BLaER1 (cell line): ENCODE measurements at regions not wholly inside any gene's neighbourhood (a gene's known extent, or its start where the extent isn't known, plus 50 kb on each side); places are given as distances from the start of the nearest gene placed in this dataset.

Source experiments
- H3K27ac ChIP-seq: shearing (Covaris generic); formaldehyde crosslinking; 2 replicates; pipeline ENCODE4 v1.8.1; 2022
- H3K27me3 ChIP-seq: shearing (Covaris generic); formaldehyde crosslinking; 2 replicates; pipeline ENCODE4 v1.8.1; 2022
- H3K36me3 ChIP-seq: shearing (Covaris generic); formaldehyde crosslinking; 2 replicates; pipeline ENCODE4 v1.8.1; 2022
- H3K4me1 ChIP-seq: shearing (Covaris generic); formaldehyde crosslinking; 2 replicates; pipeline ENCODE4 v1.8.1; 2022
- H3K4me2 ChIP-seq: shearing (Covaris generic); formaldehyde crosslinking; 2 replicates; pipeline ENCODE4 v1.8.1; 2022
- H3K4me3 ChIP-seq: shearing (Covaris generic); formaldehyde crosslinking; 2 replicates; pipeline ENCODE4 v1.8.1; 2022
- H3K9ac ChIP-seq: shearing (Covaris generic); formaldehyde crosslinking; 2 replicates; pipeline ENCODE4 v1.8.1; 2022
- H3K9me3 ChIP-seq: shearing (Covaris generic); formaldehyde crosslinking; 2 replicates; pipeline ENCODE4 v1.8.1; 2022
- H4K20me1 ChIP-seq: shearing (Covaris generic); formaldehyde crosslinking; 2 replicates; pipeline ENCODE4 v1.8.1; 2022
- Cebpa-rat ChIP-seq: shearing (Covaris generic); IDR thresholded peaks from 2 replicates; pipeline ENCODE4 v1.8.1; 2022

DNA sequence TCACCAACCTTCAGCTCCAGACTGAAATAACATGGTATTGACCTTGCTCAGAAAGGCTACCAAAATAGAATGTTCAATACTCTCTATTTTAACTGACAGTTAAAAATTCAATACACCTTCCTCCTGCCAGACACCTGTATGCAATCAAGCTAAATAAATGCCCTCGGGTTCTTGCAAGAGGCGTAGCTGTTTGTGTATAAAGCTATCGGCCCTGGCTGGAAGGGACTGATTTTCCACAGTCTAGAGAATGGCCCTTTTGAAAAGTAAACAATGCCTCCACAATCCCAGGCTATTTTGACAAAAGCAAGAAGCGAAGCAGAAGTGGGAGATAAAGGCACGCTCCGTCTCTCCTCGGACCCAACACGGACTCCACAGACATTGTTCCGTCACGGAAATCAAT, 791.2 kb downstream of the BRD1 start:
- no peak overlapping the region for H3K27ac ChIP-seq
- H4K20me1 ChIP-seq = peaks cover 8% of the 10 kb centered on the region; the same call in 1 of the 2 replicates
- no peak overlapping the region for H3K9ac ChIP-seq
- no peaks in the 10 kb centered on the region for H3K36me3 ChIP-seq
- H3K4me2 ChIP-seq = no peak overlapping the region
- H3K4me1 ChIP-seq = no peaks in the 10 kb centered on the region
- H3K4me3 ChIP-seq = no peak overlapping the region
- no peaks in the 10 kb centered on the region for H3K9me3 ChIP-seq
- no peak for TF ChIP-seq Cebpa-rat
- no peaks in the 10 kb centered on the region for H3K27me3 ChIP-seq

DNA sequence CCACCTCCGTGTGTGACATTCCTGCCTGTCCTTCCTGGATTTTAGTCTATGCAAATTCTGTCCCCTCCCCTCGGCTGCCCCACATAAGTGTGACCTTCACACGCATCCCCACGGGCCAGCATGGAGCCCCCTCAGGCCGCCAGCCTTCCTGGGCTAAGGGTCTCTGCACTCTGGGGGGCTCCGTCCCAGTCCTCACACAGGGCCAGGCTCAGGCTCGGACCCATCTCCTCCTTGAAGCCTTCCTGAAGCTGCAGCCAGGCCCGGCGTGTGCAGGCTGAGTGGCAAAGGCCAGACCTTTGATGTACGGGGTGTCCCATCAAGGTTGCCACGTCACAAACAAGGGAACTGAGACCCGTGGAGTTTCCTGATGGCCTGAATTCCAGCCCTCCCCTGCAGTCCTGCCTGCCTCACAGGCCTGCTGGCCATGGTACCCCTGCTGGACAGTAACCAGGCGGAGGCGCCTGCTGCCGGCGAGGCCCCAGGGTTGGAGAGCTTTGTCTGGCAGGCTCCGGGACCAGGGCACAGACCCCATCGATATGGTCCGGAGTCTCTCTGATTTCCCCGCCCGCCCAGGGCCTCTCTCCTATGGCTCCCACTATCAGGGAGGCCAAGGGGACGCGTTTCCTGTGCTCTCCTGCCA, 791.7 kb downstream of the BRD1 start:
- no peak overlapping the region for H3K27ac ChIP-seq
- no peak overlapping the region for H3K4me3 ChIP-seq
- H4K20me1 ChIP-seq = peaks cover 6% of the 10 kb centered on the region; the same call in 1 of the 2 replicates
- no peaks in the 10 kb centered on the region for H3K4me1 ChIP-seq
- TF ChIP-seq Cebpa-rat = no peak
- H3K27me3 ChIP-seq = no peaks in the 10 kb centered on the region
- no peak overlapping the region for H3K4me2 ChIP-seq
- H3K36me3 ChIP-seq = no peaks in the 10 kb centered on the region
- H3K9ac ChIP-seq = no peak overlapping the region
- H3K9me3 ChIP-seq = no peaks in the 10 kb centered on the region

DNA sequence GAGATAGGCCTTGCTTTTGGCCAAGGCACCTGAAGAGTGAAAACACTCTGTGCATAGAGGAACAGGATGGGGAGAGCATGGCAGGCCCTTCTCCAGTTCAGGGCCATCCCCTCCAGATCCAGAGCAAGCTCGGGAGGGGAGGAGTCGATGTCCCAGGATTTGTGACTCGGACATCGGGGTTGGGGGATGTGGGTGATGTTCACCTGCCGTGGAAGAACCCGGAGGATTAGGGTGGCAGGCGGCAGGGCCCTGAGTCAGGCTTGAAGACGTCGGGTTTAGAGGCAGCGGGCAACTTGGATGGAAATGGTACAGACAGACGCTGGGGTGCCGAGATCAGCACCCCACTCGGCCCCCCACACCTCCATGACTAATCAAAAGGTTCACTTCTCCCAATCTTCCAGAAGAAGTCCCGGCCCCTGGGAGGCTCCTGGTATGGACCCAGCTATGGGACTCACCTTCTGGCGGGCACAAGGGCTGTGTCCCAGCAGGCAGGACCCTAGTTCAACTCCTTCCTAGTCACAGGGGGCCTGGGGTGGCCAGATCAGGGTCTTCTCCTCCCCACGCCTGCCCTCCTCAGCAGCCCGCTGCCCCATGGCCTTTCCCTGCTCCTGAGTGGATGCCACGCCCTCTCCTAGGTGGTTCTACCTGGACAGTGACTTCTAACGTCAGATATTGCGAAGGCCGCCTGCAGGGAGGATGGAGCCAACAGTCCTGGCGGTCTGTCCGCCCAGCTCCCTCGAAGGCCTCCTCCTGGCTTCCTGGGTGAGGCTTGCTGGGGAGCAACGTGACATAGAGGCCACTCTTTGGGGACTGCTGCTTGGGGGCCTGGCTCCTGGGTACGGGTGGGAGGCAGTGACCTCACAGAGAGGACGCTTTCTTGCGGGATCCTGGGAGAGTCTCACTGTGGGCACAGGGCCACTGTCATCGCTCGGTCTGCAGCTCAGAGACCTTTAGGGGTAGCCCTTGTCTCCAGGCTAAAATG, 792.5 kb downstream of the BRD1 start:
- Histone ChIP-seq H3K9me3 (no peaks in the 10 kb centered on the region), H3K4me2 (no peak overlapping the region), H3K4me1 (no peaks in the 10 kb centered on the region), H4K20me1 (no peaks in the 10 kb centered on the region), H3K36me3 (no peaks in the 10 kb centered on the region), H3K9ac (no peak overlapping the region), H3K27ac (no peak overlapping the region), H3K27me3 (no peaks in the 10 kb centered on the region), H3K4me3 (no peak overlapping the region)
- no peak for TF ChIP-seq Cebpa-rat

DNA sequence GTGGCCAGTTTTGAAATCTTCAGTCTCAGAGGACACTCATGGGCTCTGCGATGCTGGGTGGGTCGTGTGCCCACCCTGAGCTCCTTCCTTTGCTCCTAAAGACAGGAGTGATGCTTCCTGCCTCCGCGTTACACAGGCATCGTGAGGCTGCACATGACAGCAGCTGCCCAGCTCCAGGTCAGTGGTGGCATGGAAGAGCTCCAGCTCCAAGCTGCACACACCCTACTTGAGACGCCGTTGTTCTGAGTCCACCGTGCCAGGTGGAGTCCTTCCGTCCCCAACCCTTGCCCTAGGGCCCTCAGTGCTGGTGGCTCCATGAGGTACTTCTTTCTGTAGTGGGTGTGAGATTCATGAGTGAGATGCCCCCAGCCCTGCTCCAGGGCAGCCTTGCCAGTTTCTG, 794.1 kb downstream of the BRD1 start:
- no peaks in the 10 kb centered on the region for H3K27me3 ChIP-seq
- H3K9ac ChIP-seq = no peak overlapping the region
- H3K4me3 ChIP-seq = no peak overlapping the region
- no peak overlapping the region for H3K27ac ChIP-seq
- H3K4me2 ChIP-seq = no peak overlapping the region
- no peaks in the 10 kb centered on the region for H3K36me3 ChIP-seq
- no peaks in the 10 kb centered on the region for H3K9me3 ChIP-seq
- TF ChIP-seq Cebpa-rat = no peak
- no peaks in the 10 kb centered on the region for H4K20me1 ChIP-seq
- no peaks in the 10 kb centered on the region for H3K4me1 ChIP-seq

DNA sequence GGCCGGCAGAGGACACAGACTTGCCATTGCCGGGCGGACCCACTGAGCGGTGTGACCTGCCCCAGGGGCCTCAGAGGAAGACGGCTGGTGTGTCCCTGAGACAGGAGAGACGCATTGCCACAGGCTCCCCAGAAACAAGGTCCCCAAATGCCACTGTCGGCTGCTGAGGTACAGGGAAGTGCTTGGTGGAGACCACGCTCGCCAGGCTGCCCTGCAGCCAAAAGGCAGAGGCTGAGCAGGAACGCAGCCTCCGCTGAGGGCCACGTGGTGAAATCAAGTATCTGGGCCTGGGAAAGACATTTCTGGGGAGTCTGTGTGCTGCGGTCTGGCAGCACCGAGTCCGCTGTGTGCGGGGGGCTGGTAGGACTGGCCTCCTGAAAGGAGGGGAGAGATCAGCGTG, 794.9 kb downstream of the BRD1 start:
- no peak overlapping the region for H3K27ac ChIP-seq
- no peaks in the 10 kb centered on the region for H3K9me3 ChIP-seq

DNA sequence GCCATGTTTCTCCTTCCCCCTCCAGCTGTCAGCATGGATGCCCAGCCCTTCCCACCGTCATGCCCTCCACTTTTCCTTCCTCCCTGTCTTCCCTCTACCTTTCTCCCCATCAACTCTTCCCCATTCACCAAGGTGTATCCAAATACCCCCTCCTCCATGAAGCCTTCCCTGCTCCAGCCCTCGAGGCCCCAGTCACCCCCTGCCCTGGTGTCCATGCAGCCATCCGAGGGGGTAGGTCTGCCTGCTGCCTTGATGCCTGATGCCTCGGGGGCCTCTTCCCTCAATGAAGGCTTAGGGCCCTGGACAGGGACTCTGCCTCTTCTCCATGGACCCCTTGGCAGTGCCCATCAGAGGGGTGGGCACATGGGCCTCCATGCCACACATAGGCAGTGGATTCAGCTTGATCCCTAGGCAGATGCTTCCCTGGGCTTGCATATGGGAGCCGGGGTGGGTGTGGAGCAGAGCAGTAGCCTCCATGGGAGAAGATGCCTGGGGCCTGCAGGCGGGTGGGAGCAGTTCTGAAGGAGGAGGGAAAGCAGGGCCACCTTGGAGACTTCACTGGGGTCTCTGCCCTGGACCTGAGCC, 795.8 kb downstream of the BRD1 start:
- H4K20me1 ChIP-seq = no peaks in the 10 kb centered on the region; the same call in 1 of the 2 replicates
- H3K36me3 ChIP-seq = no peaks in the 10 kb centered on the region
- H3K4me3 ChIP-seq = no peak overlapping the region
- H3K4me2 ChIP-seq = no peak overlapping the region
- H3K9me3 ChIP-seq = no peaks in the 10 kb centered on the region
- no peaks in the 10 kb centered on the region for H3K27me3 ChIP-seq
- H3K9ac ChIP-seq = no peak overlapping the region
- no peak for TF ChIP-seq Cebpa-rat
- H3K27ac ChIP-seq = no peak overlapping the region
- H3K4me1 ChIP-seq = no peaks in the 10 kb centered on the region

More for the DNA sequence above, 794.9 kb downstream of the BRD1 start:
- no peaks in the 10 kb centered on the region for H3K4me1 ChIP-seq
- H3K9ac ChIP-seq = no peak overlapping the region
- H3K36me3 ChIP-seq = no peaks in the 10 kb centered on the region
- H3K27me3 ChIP-seq = no peaks in the 10 kb centered on the region
- TF ChIP-seq Cebpa-rat = no peak
- H3K4me2 ChIP-seq = no peak overlapping the region
- H4K20me1 ChIP-seq = no peaks in the 10 kb centered on the region
- no peak overlapping the region for H3K4me3 ChIP-seq

DNA sequence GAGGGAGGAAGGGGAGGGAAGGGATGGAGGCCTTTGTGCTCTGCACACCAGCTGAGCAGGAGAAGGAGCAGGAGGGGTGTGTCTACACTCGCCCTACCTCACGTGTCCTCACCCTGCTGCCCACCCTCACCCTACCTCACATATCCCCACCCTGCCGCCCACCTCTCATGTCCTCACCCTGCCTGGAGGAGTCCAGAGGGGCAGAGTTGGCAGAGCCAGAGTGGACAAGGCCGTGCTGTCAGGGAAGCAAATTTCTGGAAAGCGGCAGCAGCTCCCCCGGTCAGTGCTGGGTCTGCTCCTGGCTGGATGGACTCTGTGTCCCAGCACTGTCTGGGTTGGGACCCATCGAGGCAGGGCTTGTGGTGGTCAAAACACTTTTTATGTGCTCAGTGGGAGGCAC, 799.6 kb downstream of the BRD1 start:
- Histone ChIP-seq H3K4me3 (no peak overlapping the region), H3K4me2 (no peak overlapping the region), H3K27me3 (peaks cover 13% of the 10 kb centered on the region), H4K20me1 (no peaks in the 10 kb centered on the region; the same call in 1 of the 2 replicates), H3K4me1 (no peaks in the 10 kb centered on the region), H3K36me3 (no peaks in the 10 kb centered on the region), H3K27ac (no peak overlapping the region), H3K9ac (no peak overlapping the region), H3K9me3 (no peaks in the 10 kb centered on the region)
- no peak for TF ChIP-seq Cebpa-rat

DNA sequence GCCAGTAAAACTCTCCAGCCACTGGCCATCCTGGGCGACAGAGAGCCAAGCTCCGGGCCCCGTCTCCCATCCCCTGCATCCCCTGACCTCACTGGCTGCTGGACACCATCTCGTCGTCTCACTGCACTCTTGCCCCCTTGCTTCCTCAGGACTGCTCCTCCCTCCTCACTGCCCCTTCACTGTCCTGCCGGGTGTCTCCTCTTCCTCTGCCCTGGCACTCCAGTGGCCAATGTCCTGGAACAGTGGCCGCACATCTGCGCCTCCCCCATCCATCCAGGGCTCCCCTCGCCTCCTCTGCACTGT, 800.4 kb downstream of the BRD1 start:
- H3K4me3 ChIP-seq = no peak overlapping the region
- no peak overlapping the region for H3K27ac ChIP-seq
- H4K20me1 ChIP-seq = no peaks in the 10 kb centered on the region; the same call in 1 of the 2 replicates
- no peaks in the 10 kb centered on the region for H3K36me3 ChIP-seq
- H3K4me1 ChIP-seq = no peaks in the 10 kb centered on the region
- no peak overlapping the region for H3K4me2 ChIP-seq
- H3K9ac ChIP-seq = no peak overlapping the region
- H3K9me3 ChIP-seq = no peaks in the 10 kb centered on the region
- peaks cover 15% of the 10 kb centered on the region for H3K27me3 ChIP-seq
- TF ChIP-seq Cebpa-rat = no peak

DNA sequence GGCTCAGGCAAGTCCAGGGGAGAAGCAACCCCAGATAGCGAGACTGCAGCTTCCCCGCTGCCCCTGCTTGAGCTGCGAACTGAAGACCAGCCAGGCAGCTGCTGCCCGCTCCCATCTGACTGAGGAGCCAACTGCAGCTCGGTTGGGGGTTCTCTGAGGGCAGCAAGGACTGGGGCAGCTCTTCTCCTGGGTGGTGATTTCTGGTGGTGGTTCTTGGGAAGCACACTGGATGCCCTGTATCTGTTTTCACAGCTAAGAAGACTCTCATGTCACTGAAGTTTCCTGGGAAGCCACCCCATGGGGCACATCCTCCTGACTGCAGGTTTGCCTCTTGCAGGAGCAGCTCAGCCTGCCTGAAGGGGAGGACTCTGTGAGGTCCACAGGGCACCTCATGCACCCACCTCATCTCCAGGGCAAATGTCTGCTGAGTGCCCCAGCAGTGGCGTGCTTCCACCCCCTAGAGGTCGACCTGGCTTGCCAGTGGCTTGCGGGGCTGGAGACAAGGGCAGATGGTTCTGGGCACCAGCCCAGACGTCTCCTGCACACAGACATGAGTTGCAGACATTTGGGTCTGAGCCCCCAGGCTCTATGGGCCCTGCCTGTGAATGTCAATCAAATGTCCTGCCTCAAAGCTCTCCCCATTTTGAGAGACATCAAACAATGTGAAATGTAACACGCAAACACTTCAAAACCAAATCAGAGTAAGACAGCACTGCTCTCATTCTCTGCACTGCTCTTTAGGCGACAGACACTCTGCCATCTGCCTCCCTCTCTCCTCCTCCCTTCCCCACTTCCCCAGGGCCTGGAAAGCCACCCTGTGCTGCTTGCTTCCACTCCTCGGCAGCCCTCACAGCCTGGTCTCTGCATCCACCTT, 800.9 kb downstream of the BRD1 start:
- no peak overlapping the region for H3K4me3 ChIP-seq
- no peaks in the 10 kb centered on the region for H3K36me3 ChIP-seq
- H3K4me2 ChIP-seq = no peak overlapping the region
- H3K9me3 ChIP-seq = no peaks in the 10 kb centered on the region
- no peaks in the 10 kb centered on the region; the same call in 1 of the 2 replicates for H4K20me1 ChIP-seq
- H3K27me3 ChIP-seq = peaks cover 15% of the 10 kb centered on the region
- no peak for TF ChIP-seq Cebpa-rat
- no peak overlapping the region for H3K9ac ChIP-seq
- H3K27ac ChIP-seq = no peak overlapping the region
- no peaks in the 10 kb centered on the region for H3K4me1 ChIP-seq
